ENCODE measurements at regions not wholly inside any gene's neighbourhood (a gene's known extent, or its start where the extent isn't known, plus 50 kb on each side); places are given as distances from the start of the nearest gene placed in this dataset.

GRCh38 chr1:222284466-222284865 lies 263.4 kb downstream of the HHIPL2 start:
- Mint-ChIP-seq H3K4me1 (peaks cover 7% of the 10 kb centered on the region; the same call in 1 of the 2 replicates), H3K4me3 (no peak overlapping the region), H3K9me3 (peaks cover 10% of the 10 kb centered on the region; the same call in 1 of the 2 replicates), H3K36me3 (peaks cover 2% of the 10 kb centered on the region; the same call in 1 of the 2 replicates), H3K27ac (no peak overlapping the region), H3K27me3 (ENCODE audit: low read depth) (no peaks in the 10 kb centered on the region)
- ATAC-seq (no peak), DNase-seq (ENCODE audit: low spot score) (no peak)
- ChIA-PET CTCF (no interaction called here), POLR2A (no interaction called here)
- TF ChIP-seq ZNF671 (CRISPR knock-in tag; IDR thresholded peaks at IDR 0.05) (no peak), ATF2 (CRISPR knock-in tag; IDR thresholded peaks at IDR 0.05; ENCODE audit: borderline replicate concordance, low read depth) (no peak), ZNF317 (CRISPR knock-in tag; IDR thresholded peaks at IDR 0.05; ENCODE audit: borderline replicate concordance, low read depth) (no peak), MYBL2 (CRISPR knock-in tag; IDR thresholded peaks at IDR 0.05) (no peak), RELA (CRISPR knock-in tag; IDR thresholded peaks at IDR 0.05; ENCODE audit: borderline replicate concordance) (no peak), ZNF281 (CRISPR knock-in tag; IDR thresholded peaks at IDR 0.05) (no peak), ZNF512 (CRISPR knock-in tag; IDR thresholded peaks at IDR 0.05; ENCODE audit: borderline replicate concordance) (no peak), E2F4 (CRISPR knock-in tag; IDR thresholded peaks at IDR 0.05; ENCODE audit: borderline replicate concordance, low read depth) (no peak), NFATC4 (CRISPR knock-in tag; IDR thresholded peaks at IDR 0.05) (no peak), IRF2 (CRISPR knock-in tag; IDR thresholded peaks at IDR 0.05; ENCODE audit: borderline replicate concordance, low read depth) (no peak), TEAD1 (CRISPR knock-in tag; IDR thresholded peaks at IDR 0.05) (no peak), RORB (CRISPR knock-in tag; IDR thresholded peaks at IDR 0.05) (no peak), ZBTB43 (CRISPR knock-in tag; IDR thresholded peaks at IDR 0.05) (no peak)
- TF ChIP-seq, protein P1, sequence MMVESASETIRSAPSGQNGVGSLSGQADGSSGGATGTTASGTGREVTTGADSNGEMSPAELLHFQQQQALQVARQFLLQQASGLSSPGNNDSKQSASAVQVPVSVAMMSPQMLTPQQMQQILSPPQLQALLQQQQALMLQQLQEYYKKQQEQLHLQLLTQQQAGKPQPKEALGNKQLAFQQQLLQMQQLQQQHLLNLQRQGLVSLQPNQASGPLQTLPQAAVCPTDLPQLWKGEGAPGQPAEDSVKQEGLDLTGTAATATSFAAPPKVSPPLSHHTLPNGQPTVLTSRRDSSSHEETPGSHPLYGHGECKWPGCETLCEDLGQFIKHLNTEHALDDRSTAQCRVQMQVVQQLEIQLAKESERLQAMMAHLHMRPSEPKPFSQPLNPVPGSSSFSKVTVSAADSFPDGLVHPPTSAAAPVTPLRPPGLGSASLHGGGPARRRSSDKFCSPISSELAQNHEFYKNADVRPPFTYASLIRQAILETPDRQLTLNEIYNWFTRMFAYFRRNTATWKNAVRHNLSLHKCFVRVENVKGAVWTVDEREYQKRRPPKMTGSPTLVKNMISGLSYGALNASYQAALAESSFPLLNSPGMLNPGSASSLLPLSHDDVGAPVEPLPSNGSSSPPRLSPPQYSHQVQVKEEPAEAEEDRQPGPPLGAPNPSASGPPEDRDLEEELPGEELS (CRISPR knock-in tag; IDR thresholded peaks at IDR 0.05): no peak

DNA sequence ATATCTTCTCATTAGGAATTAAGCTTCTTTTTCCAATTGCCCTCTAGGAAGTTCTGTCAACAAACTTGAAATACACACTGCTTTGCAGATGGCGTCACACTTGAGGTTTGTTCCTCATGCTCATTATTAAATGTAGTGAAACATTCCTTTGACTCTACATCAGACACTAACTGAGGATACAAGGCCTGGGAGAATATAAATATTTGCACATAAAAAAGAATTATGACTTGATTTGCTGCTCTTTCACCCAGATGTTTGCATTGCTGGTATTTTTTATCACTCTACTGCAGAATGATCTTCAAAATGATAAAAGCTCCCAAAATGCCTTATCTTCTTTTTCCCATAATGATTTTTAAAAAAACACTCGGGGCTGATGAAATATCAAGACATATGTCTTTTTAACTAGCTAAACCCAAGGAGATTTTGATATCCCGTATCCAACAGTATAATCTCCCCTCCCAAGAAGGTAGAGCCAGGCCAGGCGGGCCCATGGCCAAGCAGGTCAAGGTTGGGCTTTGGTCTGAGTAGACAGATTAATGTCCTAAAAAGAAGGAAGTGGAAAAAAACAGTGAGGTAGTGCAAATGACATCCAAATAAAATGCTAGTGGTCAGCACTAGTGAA lies 264.6 kb downstream of the HHIPL2 start:
- ChIA-PET CTCF (no interaction called here), POLR2A (no interaction called here)
- ATAC-seq (no peak), DNase-seq (ENCODE audit: low spot score) (no peak)
- Mint-ChIP-seq H3K36me3 (peaks cover 2% of the 10 kb centered on the region; the same call in 1 of the 2 replicates), H3K9me3 (peaks cover 14% of the 10 kb centered on the region; the same call in 1 of the 2 replicates), H3K4me1 (peaks cover 7% of the 10 kb centered on the region; the same call in 1 of the 2 replicates), H3K27me3 (ENCODE audit: low read depth) (no peaks in the 10 kb centered on the region), H3K27ac (no peak overlapping the region), H3K4me3 (no peak overlapping the region)
- TF ChIP-seq SMAD3 (CRISPR knock-in tag; IDR thresholded peaks at IDR 0.05; ENCODE audit: borderline replicate concordance) (no peak), ZBTB21 (CRISPR knock-in tag; IDR thresholded peaks at IDR 0.05; ENCODE audit: borderline replicate concordance) (no peak), NR3C1 (CRISPR knock-in tag; conservative IDR thresholded peaks at IDR 0.05; ENCODE audit: low read depth) (no peak), ZNF281 (CRISPR knock-in tag; IDR thresholded peaks at IDR 0.05) (no peak), MYBL2 (CRISPR knock-in tag; IDR thresholded peaks at IDR 0.05) (no peak), ZNF416 (CRISPR knock-in tag; IDR thresholded peaks at IDR 0.05) (no peak), NFYB (CRISPR knock-in tag; conservative IDR thresholded peaks at IDR 0.05; ENCODE audit: low read depth) (no peak), FOXJ3 (CRISPR knock-in tag; IDR thresholded peaks at IDR 0.05; ENCODE audit: borderline replicate concordance) (no peak)

All from WTC11 (cell line).